Glutamatergic neuron (in vitro differentiated cells): ENCODE measurements at regions not wholly inside any gene's neighbourhood (a gene's known extent, or its start where the extent isn't known, plus 50 kb on each side); places are given as distances from the start of the nearest gene placed in this dataset.

Experiments
- DNase-seq: peaks from one replicate; pipeline ENCODE4 v3.0.0; 2022
- H3K27ac Mint-ChIP-seq: one replicate; pipeline ENCODE4 v1.8.0; 2020; ENCODE audit warnings: mild to moderate bottlenecking, mixed read lengths, inconsistent platforms; ENCODE audit not compliant: unreplicated experiment
- H3K27me3 Mint-ChIP-seq: one replicate; pipeline ENCODE4 v1.8.0; 2020; ENCODE audit warnings: mild to moderate bottlenecking, moderate library complexity, mixed read lengths, inconsistent platforms; ENCODE audit not compliant: unreplicated experiment
- H3K36me3 Mint-ChIP-seq: one replicate; pipeline ENCODE4 v1.8.0; 2020; ENCODE audit warnings: mild to moderate bottlenecking, mixed read lengths, inconsistent platforms; ENCODE audit not compliant: unreplicated experiment
- H3K4me1 Mint-ChIP-seq: one replicate; pipeline ENCODE4 v1.8.0; 2020; ENCODE audit warnings: mild to moderate bottlenecking, low read depth, mixed read lengths, inconsistent platforms; ENCODE audit not compliant: unreplicated experiment
- H3K4me3 Mint-ChIP-seq: one replicate; pipeline ENCODE4 v1.8.0; 2020; ENCODE audit warnings: mild to moderate bottlenecking, mixed read lengths, inconsistent platforms; ENCODE audit not compliant: unreplicated experiment
- H3K9me3 Mint-ChIP-seq: one replicate; pipeline ENCODE4 v1.8.0; 2020; ENCODE audit warnings: mild to moderate bottlenecking, moderate library complexity, mixed read lengths, inconsistent platforms; ENCODE audit not compliant: unreplicated experiment
- CTCF ChIP-seq: fragments of 200-600 bp; sonication (generic); IDR thresholded peaks from one replicate; pipeline ENCODE4 v1.5.0; 2021; ENCODE audit not compliant: partially characterized antibody, unreplicated experiment

- Mint-ChIP-seq H3K27ac (no peak overlapping the region), H3K4me3 (no peak overlapping the region), H3K9me3 (no peaks in the 10 kb centered on the region), H3K4me1 (peaks cover 8% of the 10 kb centered on the region), H3K27me3 (peaks cover 7% of the 10 kb centered on the region), H3K36me3 (no peaks in the 10 kb centered on the region)
- TF ChIP-seq CTCF, result no peak
- no peak for DNase-seq
Observed at GRCh38 chr11:95499516-95500135, 268.6 kb upstream of the SESN3 start.

- H3K27ac Mint-ChIP-seq, result no peak overlapping the region
- H3K36me3 Mint-ChIP-seq, result no peaks in the 10 kb centered on the region
- H3K9me3 Mint-ChIP-seq, result no peaks in the 10 kb centered on the region
- DNase-seq, result no peak
- H3K27me3 Mint-ChIP-seq, result peaks cover 5% of the 10 kb centered on the region
- no peak overlapping the region for H3K4me3 Mint-ChIP-seq
- TF ChIP-seq CTCF, result no peak
- peaks cover 8% of the 10 kb centered on the region for H3K4me1 Mint-ChIP-seq
Observed at GRCh38 chr11:95498722-95499425, 267.9 kb upstream of the SESN3 start.

GRCh38 chr11:95496901-95497300, 265.9 kb upstream of the SESN3 start:
- H3K4me1 Mint-ChIP-seq, result peaks cover 5% of the 10 kb centered on the region
- DNase-seq, result no peak
- no peaks in the 10 kb centered on the region for H3K36me3 Mint-ChIP-seq
- no peak for TF ChIP-seq CTCF
- no peaks in the 10 kb centered on the region for H3K9me3 Mint-ChIP-seq
- no peak overlapping the region for H3K4me3 Mint-ChIP-seq
- no peak overlapping the region for H3K27ac Mint-ChIP-seq
- H3K27me3 Mint-ChIP-seq, result no peaks in the 10 kb centered on the region

GRCh38 chr11:95495706-95496105, 264.7 kb upstream of the SESN3 start:
- no peak overlapping the region for H3K27ac Mint-ChIP-seq
- H3K4me1 Mint-ChIP-seq, result peaks cover 5% of the 10 kb centered on the region
- no peak for DNase-seq
- peaks cover 2% of the 10 kb centered on the region for H3K9me3 Mint-ChIP-seq
- H3K36me3 Mint-ChIP-seq, result peaks cover 3% of the 10 kb centered on the region
- no peak overlapping the region for H3K4me3 Mint-ChIP-seq
- no peak for TF ChIP-seq CTCF
- peaks cover 1% of the 10 kb centered on the region for H3K27me3 Mint-ChIP-seq

GRCh38 chr11:95494856-95495255, 263.9 kb upstream of the SESN3 start:
- Mint-ChIP-seq H3K4me1 (peaks cover 5% of the 10 kb centered on the region), H3K36me3 (peaks cover 6% of the 10 kb centered on the region), H3K4me3 (no peak overlapping the region), H3K27ac (no peak overlapping the region), H3K27me3 (peaks cover 1% of the 10 kb centered on the region), H3K9me3 (peaks cover 2% of the 10 kb centered on the region)
- no peak for TF ChIP-seq CTCF
- DNase-seq, result no peak
